ENCODE measurements at regions not wholly inside any gene's neighbourhood (a gene's known extent, or its start where the extent isn't known, plus 50 kb on each side); places are given as distances from the start of the nearest gene placed in this dataset.

DNA sequence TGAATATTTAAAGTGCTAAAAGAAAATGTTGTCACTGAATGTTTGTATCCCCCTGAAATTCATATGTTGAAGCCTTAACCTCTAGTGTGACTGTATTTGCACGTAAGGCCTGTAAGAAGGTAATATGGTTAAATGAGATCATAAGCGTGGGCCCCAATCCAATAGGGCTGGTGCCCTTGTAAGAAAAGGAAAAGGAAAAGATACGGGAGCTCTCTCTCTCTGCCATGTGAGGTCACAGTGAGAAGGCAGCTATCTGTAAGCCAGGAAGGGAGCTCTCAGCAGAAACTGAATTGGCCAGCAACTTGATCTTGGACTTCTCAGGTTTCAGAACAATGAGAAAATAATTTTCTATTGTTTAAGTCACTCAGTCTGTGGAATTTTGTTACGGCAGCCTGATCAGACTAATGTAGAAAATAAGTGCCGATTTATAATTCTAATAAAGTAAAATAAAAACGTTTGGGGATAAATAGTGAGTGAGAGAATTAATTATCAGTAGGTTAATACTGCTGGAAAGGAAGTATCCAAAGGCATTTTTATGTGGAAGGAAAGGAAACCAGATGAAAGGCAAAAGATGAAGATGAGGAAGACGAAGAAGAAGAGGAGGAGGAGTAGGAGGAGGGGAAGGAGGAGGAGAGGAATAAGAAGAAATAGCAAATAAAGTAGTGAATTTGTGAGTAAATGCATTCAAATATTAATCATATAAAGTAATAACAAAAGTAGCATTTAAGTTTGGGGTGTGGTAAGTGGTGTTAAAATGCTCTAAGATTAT, 188.5 kb upstream of the KRR1 start:
- peak overlapping the region; percentile 53 for H3K27ac ChIP-seq

DNA sequence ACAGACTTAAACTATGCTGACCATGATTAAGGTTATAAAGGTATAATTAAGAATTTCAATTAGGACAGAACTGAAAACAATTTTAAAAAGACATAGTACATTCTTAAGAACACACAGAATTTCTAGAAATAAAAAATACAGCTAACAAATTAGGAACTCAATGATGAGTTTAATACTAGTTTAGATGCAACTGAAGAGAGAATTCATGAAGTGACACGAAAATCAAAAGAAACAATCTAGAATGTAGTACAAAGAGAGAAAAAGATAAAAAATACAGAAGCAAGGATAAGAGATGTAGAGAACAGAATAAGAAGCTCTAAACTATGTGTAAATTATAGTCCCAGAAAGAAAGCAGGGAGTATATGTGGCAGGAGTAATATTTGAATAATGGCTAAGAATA, 187.8 kb upstream of the KRR1 start:
- no peak for DNase-seq (ENCODE audit: low read depth in 1 of 2, low spot score in 1 of 2)
- peak overlapping the region; percentile 53 for H3K27ac ChIP-seq
- no peak overlapping the region for H3K4me3 ChIP-seq
- H3K4me1 ChIP-seq (ENCODE audit: low read depth) = peaks cover 29% of the 10 kb centered on the region
- TF ChIP-seq, protein P1, sequence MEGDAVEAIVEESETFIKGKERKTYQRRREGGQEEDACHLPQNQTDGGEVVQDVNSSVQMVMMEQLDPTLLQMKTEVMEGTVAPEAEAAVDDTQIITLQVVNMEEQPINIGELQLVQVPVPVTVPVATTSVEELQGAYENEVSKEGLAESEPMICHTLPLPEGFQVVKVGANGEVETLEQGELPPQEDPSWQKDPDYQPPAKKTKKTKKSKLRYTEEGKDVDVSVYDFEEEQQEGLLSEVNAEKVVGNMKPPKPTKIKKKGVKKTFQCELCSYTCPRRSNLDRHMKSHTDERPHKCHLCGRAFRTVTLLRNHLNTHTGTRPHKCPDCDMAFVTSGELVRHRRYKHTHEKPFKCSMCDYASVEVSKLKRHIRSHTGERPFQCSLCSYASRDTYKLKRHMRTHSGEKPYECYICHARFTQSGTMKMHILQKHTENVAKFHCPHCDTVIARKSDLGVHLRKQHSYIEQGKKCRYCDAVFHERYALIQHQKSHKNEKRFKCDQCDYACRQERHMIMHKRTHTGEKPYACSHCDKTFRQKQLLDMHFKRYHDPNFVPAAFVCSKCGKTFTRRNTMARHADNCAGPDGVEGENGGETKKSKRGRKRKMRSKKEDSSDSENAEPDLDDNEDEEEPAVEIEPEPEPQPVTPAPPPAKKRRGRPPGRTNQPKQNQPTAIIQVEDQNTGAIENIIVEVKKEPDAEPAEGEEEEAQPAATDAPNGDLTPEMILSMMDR (IDR thresholded peaks at IDR 0.05; ENCODE audit: low read depth, low read length) = no peak
- H3K36me3 ChIP-seq = no peaks in the 10 kb centered on the region
- H3K27me3 ChIP-seq = no peaks in the 10 kb centered on the region
- no peaks in the 10 kb centered on the region for H3K9me3 ChIP-seq (ENCODE audit: low read depth)

More for the DNA sequence above, 188.5 kb upstream of the KRR1 start:
- peaks cover 35% of the 10 kb centered on the region for H3K4me1 ChIP-seq (ENCODE audit: low read depth)
- H3K36me3 ChIP-seq = no peaks in the 10 kb centered on the region
- no peak overlapping the region for H3K4me3 ChIP-seq
- no peaks in the 10 kb centered on the region for H3K9me3 ChIP-seq (ENCODE audit: low read depth)
- peak; percentile 70 to 87 for DNase-seq (ENCODE audit: low read depth in 1 of 2, low spot score in 1 of 2)
- H3K27me3 ChIP-seq = no peaks in the 10 kb centered on the region
- TF ChIP-seq, protein P1 (IDR thresholded peaks at IDR 0.05; ENCODE audit: low read depth, low read length) = no peak

DNA sequence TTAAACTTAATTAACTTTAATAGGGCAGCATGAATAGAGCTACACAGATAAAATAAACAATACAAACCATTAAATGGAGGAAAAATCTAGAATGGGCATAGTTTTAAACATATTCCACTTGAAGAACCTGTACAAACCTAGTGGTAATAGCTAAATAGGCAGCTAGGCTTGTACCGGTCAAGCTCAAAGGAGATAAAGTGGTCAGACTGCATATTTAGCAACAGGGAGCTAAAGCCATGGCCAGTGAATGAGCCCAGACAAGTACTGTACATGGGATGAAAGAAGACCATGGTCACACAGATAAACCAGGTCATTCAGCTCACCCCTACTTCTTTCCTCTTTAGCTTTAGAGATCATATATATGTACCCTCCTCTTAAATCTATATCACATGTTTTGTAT, 186.6 kb upstream of the KRR1 start:
- Histone ChIP-seq H3K4me3 (no peak overlapping the region), H3K4me1 (ENCODE audit: low read depth) (peaks cover 24% of the 10 kb centered on the region), H3K27ac (no peak overlapping the region), H3K9me3 (ENCODE audit: low read depth) (no peaks in the 10 kb centered on the region), H3K27me3 (no peaks in the 10 kb centered on the region), H3K36me3 (no peaks in the 10 kb centered on the region)
- DNase-seq (ENCODE audit: low read depth in 1 of 2, low spot score in 1 of 2) = no peak
- TF ChIP-seq, protein P1 (IDR thresholded peaks at IDR 0.05; ENCODE audit: low read depth, low read length) = no peak

DNA sequence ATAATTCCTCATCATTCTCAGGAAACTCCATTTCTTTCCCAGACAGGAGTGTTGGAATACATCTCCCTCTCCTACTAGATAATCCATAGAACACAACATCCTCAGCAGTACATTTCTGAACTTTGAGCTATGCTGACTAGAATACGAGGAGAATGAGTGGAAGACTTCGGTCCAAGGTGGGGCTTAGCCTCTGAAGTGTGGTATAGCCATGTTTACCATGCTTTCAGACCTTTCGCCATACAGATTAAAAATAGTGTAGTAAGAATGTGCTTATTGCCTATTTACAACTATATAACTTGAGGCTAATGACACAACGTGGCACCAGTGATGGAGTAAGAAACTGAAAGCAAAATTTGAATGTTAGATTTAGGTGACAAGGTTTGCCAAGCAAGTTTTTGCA, 184.5 kb upstream of the KRR1 start:
- no peaks in the 10 kb centered on the region for H3K27me3 ChIP-seq
- peaks cover 23% of the 10 kb centered on the region for H3K4me1 ChIP-seq (ENCODE audit: low read depth)
- no peak overlapping the region for H3K4me3 ChIP-seq
- no peak for DNase-seq (ENCODE audit: low read depth in 1 of 2, low spot score in 1 of 2)
- no peaks in the 10 kb centered on the region for H3K36me3 ChIP-seq
- no peaks in the 10 kb centered on the region for H3K9me3 ChIP-seq (ENCODE audit: low read depth)
- H3K27ac ChIP-seq = no peak overlapping the region
- TF ChIP-seq, protein P1 (IDR thresholded peaks at IDR 0.05; ENCODE audit: low read depth, low read length) = no peak

DNA sequence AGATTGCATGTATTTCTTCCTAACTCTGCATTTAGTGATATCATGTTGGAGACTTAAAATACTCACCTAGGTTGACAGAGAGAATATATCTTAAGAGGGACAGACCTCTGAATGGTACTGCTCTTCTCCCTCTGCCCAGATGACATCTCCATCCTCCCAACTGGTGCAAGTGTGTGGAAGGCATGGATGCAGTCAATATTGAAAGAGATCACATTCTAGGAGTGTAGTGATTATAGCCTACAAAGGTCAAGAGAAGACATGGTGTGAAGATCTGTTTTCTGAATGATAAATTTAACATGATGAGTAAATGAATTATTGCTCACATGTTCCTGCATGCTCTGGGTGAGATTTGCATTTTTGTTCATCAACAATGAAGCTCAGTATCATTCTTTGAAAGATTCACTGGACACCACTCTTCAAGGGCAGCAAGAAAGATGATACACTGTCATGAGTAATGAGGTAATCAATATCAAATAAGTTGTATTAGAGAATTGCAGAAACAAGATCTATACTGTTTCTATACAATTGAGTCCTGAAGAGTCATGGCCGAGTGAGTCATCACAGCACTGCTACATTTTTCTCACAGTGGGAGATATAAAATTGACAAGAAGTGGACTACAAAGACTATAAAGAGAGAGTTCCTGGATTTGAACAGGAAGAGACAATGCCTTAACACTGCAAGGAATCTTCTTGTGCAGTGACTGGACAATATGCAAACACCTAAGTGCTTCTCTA, 183.3 kb upstream of the KRR1 start:
- Histone ChIP-seq H3K27me3 (no peaks in the 10 kb centered on the region), H3K4me3 (no peak overlapping the region), H3K4me1 (ENCODE audit: low read depth) (peaks cover 19% of the 10 kb centered on the region), H3K27ac (no peak overlapping the region), H3K9me3 (ENCODE audit: low read depth) (no peaks in the 10 kb centered on the region), H3K36me3 (no peaks in the 10 kb centered on the region)
- TF ChIP-seq, protein P1 (IDR thresholded peaks at IDR 0.05; ENCODE audit: low read depth, low read length) = no peak
- DNase-seq (ENCODE audit: low read depth in 1 of 2, low spot score in 1 of 2) = peak in 1 of 2 donors; percentile 40
